ENCODE measurements at regions not wholly inside any gene's neighbourhood (a gene's known extent, or its start where the extent isn't known, plus 50 kb on each side); places are given as distances from the start of the nearest gene placed in this dataset.
"Not testable (repeated sequence)": the region's sequence is repeated elsewhere in the genome, so short reads cannot be mapped to it uniquely, and the experiment has no call there.

GRCh38 chr5:8731110-8731509 lies 814.8 kb downstream of the SEMA5A start:
- DNase-seq; H3K27me3 ChIP-seq (ENCODE audit: control insufficient read depth, insufficient read depth, low read length); H3K36me3 ChIP-seq (replicated peaks; ENCODE audit: control insufficient read depth, insufficient read depth, low read length); H3K4me3 ChIP-seq (ENCODE audit: insufficient read depth, low read depth, low read length): not testable (repeated sequence)

GRCh38 chr5:8740595-8740994 lies 805.3 kb downstream of the SEMA5A start:
- no peaks in the 10 kb centered on the region for H3K36me3 ChIP-seq (replicated peaks; ENCODE audit: control insufficient read depth, insufficient read depth, low read length)
- H3K27me3 ChIP-seq (ENCODE audit: control insufficient read depth, insufficient read depth, low read length) = no peaks in the 10 kb centered on the region
- no peak overlapping the region for H3K4me3 ChIP-seq (ENCODE audit: insufficient read depth, low read depth, low read length)
- DNase-seq = no peak

GRCh38 chr5:8749556-8749955 lies 796.3 kb downstream of the SEMA5A start:
- Histone ChIP-seq H3K36me3 (replicated peaks; ENCODE audit: control insufficient read depth, insufficient read depth, low read length) (no peaks in the 10 kb centered on the region), H3K27me3 (ENCODE audit: control insufficient read depth, insufficient read depth, low read length) (no peaks in the 10 kb centered on the region), H3K4me3 (ENCODE audit: insufficient read depth, low read depth, low read length) (no peak overlapping the region)
- no peak for DNase-seq

GRCh38 chr5:8750100-8750499 lies 795.8 kb downstream of the SEMA5A start:
- no peak overlapping the region for H3K4me3 ChIP-seq (ENCODE audit: insufficient read depth, low read depth, low read length)
- H3K36me3 ChIP-seq (replicated peaks; ENCODE audit: control insufficient read depth, insufficient read depth, low read length) = no peaks in the 10 kb centered on the region
- DNase-seq = no peak
- no peaks in the 10 kb centered on the region for H3K27me3 ChIP-seq (ENCODE audit: control insufficient read depth, insufficient read depth, low read length)

- no peak overlapping the region for H3K4me3 ChIP-seq (ENCODE audit: insufficient read depth, low read depth, low read length)
- no peaks in the 10 kb centered on the region for H3K27me3 ChIP-seq (ENCODE audit: control insufficient read depth, insufficient read depth, low read length)
- H3K36me3 ChIP-seq (replicated peaks; ENCODE audit: control insufficient read depth, insufficient read depth, low read length) = no peaks in the 10 kb centered on the region
- DNase-seq = no peak
Measured at GRCh38 chr5:8751971-8752370, 793.9 kb downstream of the SEMA5A start.

- H3K4me3 ChIP-seq (ENCODE audit: insufficient read depth, low read depth, low read length) = no peak overlapping the region
- no peak for DNase-seq
- no peaks in the 10 kb centered on the region for H3K27me3 ChIP-seq (ENCODE audit: control insufficient read depth, insufficient read depth, low read length)
- H3K36me3 ChIP-seq (replicated peaks; ENCODE audit: control insufficient read depth, insufficient read depth, low read length) = no peaks in the 10 kb centered on the region
Measured at GRCh38 chr5:8752595-8752994, 793.3 kb downstream of the SEMA5A start.

- Histone ChIP-seq H3K36me3 (replicated peaks; ENCODE audit: control insufficient read depth, insufficient read depth, low read length) (no peaks in the 10 kb centered on the region), H3K4me3 (ENCODE audit: insufficient read depth, low read depth, low read length) (no peak overlapping the region), H3K27me3 (ENCODE audit: control insufficient read depth, insufficient read depth, low read length) (no peaks in the 10 kb centered on the region)
- peak; percentile 25 for DNase-seq
Measured at GRCh38 chr5:8756498-8757084, 789.3 kb downstream of the SEMA5A start.

- DNase-seq = no peak
- Histone ChIP-seq H3K36me3 (replicated peaks; ENCODE audit: control insufficient read depth, insufficient read depth, low read length) (no peaks in the 10 kb centered on the region), H3K4me3 (ENCODE audit: insufficient read depth, low read depth, low read length) (no peak overlapping the region), H3K27me3 (ENCODE audit: control insufficient read depth, insufficient read depth, low read length) (no peaks in the 10 kb centered on the region)
Measured at GRCh38 chr5:8765886-8766285, 780.0 kb downstream of the SEMA5A start.

GRCh38 chr5:8766448-8766847 lies 779.4 kb downstream of the SEMA5A start:
- no peak for DNase-seq
- Histone ChIP-seq H3K27me3 (ENCODE audit: control insufficient read depth, insufficient read depth, low read length) (no peaks in the 10 kb centered on the region), H3K4me3 (ENCODE audit: insufficient read depth, low read depth, low read length) (no peak overlapping the region)

GRCh38 chr5:8767111-8767510 lies 778.8 kb downstream of the SEMA5A start:
- Histone ChIP-seq H3K27me3 (ENCODE audit: control insufficient read depth, insufficient read depth, low read length) (no peaks in the 10 kb centered on the region), H3K4me3 (ENCODE audit: insufficient read depth, low read depth, low read length) (no peak overlapping the region), H3K36me3 (replicated peaks; ENCODE audit: control insufficient read depth, insufficient read depth, low read length) (no peaks in the 10 kb centered on the region)
- no peak for DNase-seq

More at GRCh38 chr5:8766448-8766847, 779.4 kb downstream of the SEMA5A start:
- H3K36me3 ChIP-seq (replicated peaks; ENCODE audit: control insufficient read depth, insufficient read depth, low read length) = no peaks in the 10 kb centered on the region

GRCh38 chr5:8767746-8768145 lies 778.1 kb downstream of the SEMA5A start:
- H3K27me3 ChIP-seq (ENCODE audit: control insufficient read depth, insufficient read depth, low read length) = no peaks in the 10 kb centered on the region
- H3K36me3 ChIP-seq (replicated peaks; ENCODE audit: control insufficient read depth, insufficient read depth, low read length) = no peaks in the 10 kb centered on the region
- H3K4me3 ChIP-seq (ENCODE audit: insufficient read depth, low read depth, low read length) = no peak overlapping the region
- no peak for DNase-seq

- H3K4me3 ChIP-seq (ENCODE audit: insufficient read depth, low read depth, low read length) = no peak overlapping the region
- H3K27me3 ChIP-seq (ENCODE audit: control insufficient read depth, insufficient read depth, low read length) = no peaks in the 10 kb centered on the region
- no peaks in the 10 kb centered on the region for H3K36me3 ChIP-seq (replicated peaks; ENCODE audit: control insufficient read depth, insufficient read depth, low read length)
- no peak for DNase-seq
Measured at GRCh38 chr5:8769631-8770030, 776.2 kb downstream of the SEMA5A start.

GRCh38 chr5:8770431-8770830 lies 775.4 kb downstream of the SEMA5A start:
- DNase-seq = no peak
- Histone ChIP-seq H3K27me3 (ENCODE audit: control insufficient read depth, insufficient read depth, low read length) (no peaks in the 10 kb centered on the region), H3K36me3 (replicated peaks; ENCODE audit: control insufficient read depth, insufficient read depth, low read length) (no peaks in the 10 kb centered on the region), H3K4me3 (ENCODE audit: insufficient read depth, low read depth, low read length) (no peak overlapping the region)

GRCh38 chr5:8773046-8773615 lies 772.7 kb downstream of the SEMA5A start:
- no peak for DNase-seq
- Histone ChIP-seq H3K4me3 (ENCODE audit: insufficient read depth, low read depth, low read length) (no peak overlapping the region), H3K27me3 (ENCODE audit: control insufficient read depth, insufficient read depth, low read length) (no peaks in the 10 kb centered on the region), H3K36me3 (replicated peaks; ENCODE audit: control insufficient read depth, insufficient read depth, low read length) (no peaks in the 10 kb centered on the region)

GRCh38 chr5:8784692-8785091 lies 761.2 kb downstream of the SEMA5A start:
- Histone ChIP-seq H3K36me3 (replicated peaks; ENCODE audit: control insufficient read depth, insufficient read depth, low read length) (no peaks in the 10 kb centered on the region), H3K27me3 (ENCODE audit: control insufficient read depth, insufficient read depth, low read length) (no peaks in the 10 kb centered on the region), H3K4me3 (ENCODE audit: insufficient read depth, low read depth, low read length) (no peak overlapping the region)
- DNase-seq = no peak

GRCh38 chr5:8788246-8788645 lies 757.6 kb downstream of the SEMA5A start:
- H3K4me3 ChIP-seq (ENCODE audit: insufficient read depth, low read depth, low read length) = no peak overlapping the region
- H3K36me3 ChIP-seq (replicated peaks; ENCODE audit: control insufficient read depth, insufficient read depth, low read length) = no peaks in the 10 kb centered on the region
- H3K27me3 ChIP-seq (ENCODE audit: control insufficient read depth, insufficient read depth, low read length) = no peaks in the 10 kb centered on the region
- no peak for DNase-seq

All from H7 (cell line).